ENCODE measurements at regions not wholly inside any gene's neighbourhood (a gene's known extent, or its start where the extent isn't known, plus 50 kb on each side); places are given as distances from the start of the nearest gene placed in this dataset.
A peak's percentile ranks its signal among the peaks of the same experiment; 100 is the strongest.

DNA sequence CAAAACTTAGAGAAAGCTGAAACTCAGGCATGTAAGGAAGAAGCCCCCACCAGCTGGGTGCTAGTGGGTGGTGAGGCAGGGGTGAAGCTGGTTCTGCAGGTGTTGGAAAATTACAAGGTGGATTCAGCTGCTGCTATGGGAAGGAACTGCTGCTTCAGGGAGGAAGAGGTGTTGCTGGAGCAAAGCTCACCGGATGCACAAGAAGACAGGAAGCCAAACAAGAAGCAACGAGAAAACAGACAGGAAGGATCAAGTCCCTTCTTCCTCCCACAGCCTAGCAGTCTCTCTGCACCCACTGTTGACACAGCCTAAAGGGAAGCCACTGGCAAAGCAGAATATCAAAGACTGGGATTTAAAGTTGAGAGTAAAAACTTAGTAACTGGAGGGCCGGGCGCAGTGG is 100.2 kb upstream of the JADE1 start:
- peaks cover 5 to 10% (median 7%) of the 10 kb centered on the region in 3 donors for H3K4me1 Mint-ChIP-seq
- Histone ChIP-seq H3K9me3 (ENCODE audit: low read length) (no peaks in the 10 kb centered on the region), H3K4me1 (ENCODE audit: insufficient read depth, low read length) (peaks cover 12% of the 10 kb centered on the region), H3K36me3 (ENCODE audit: insufficient read depth, low read length) (no peaks in the 10 kb centered on the region), H3K27ac (ENCODE audit: low read depth, low read length) (no peak overlapping the region), H3K27me3 (ENCODE audit: insufficient read depth, low read length, poor library complexity, severe bottlenecking) (no peaks in the 10 kb centered on the region), H3K4me3 (ENCODE audit: low read length) (no peak overlapping the region)
- POLR2A ChIA-PET: interaction anchor here (0.6 kb wide), 1 partner anchor 9 kb away, joined by 6 read pairs; no protein-coding TSS in a partner anchor
- H3K9me3 Mint-ChIP-seq: peaks cover 0 to 2% (median 0%) of the 10 kb centered on the region in 5 donors
- H3K4me3 Mint-ChIP-seq: peak overlapping the region in 2 of 7 donors; percentile 21 to 27
- CTCF ChIA-PET: no interaction called here
- H3K36me3 Mint-ChIP-seq: no peaks in the 10 kb centered on the region
- H3K27me3 Mint-ChIP-seq: peaks cover 1% of the 10 kb centered on the region in 2 donors
- DNase-seq: peak in 1 of 5 donors; percentile 2
- H3K27ac Mint-ChIP-seq: peak overlapping the region in 5 of 8 donors; percentile 35 to 91 (median 55)

DNA sequence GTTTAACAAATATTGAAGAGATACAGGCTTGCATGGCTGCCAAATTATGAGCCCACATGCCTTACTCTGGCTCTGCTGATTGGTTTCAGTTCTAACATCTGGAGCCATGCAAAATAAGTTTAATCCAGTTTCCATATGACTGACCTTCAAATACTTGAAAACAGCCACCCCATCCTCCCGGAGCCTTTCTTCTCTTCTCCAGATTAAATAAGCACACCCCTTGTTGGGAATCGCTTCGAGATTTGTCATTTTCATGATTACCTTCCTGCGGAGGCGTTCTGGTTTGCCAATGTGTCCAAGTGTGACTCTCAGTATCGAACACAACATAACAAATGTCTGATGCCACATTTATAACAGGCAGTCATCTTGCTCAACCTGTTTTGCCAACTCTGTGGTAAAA is 101.6 kb upstream of the JADE1 start:
- Histone ChIP-seq H3K27ac (ENCODE audit: low read depth, low read length) (no peak overlapping the region), H3K4me3 (ENCODE audit: low read length) (no peak overlapping the region), H3K9me3 (ENCODE audit: low read length) (no peaks in the 10 kb centered on the region), H3K27me3 (ENCODE audit: insufficient read depth, low read length, poor library complexity, severe bottlenecking) (no peaks in the 10 kb centered on the region), H3K36me3 (ENCODE audit: insufficient read depth, low read length) (no peaks in the 10 kb centered on the region), H3K4me1 (ENCODE audit: insufficient read depth, low read length) (peaks cover 12% of the 10 kb centered on the region)
- Mint-ChIP-seq H3K27me3 (peaks cover 1 to 6% of the 10 kb centered on the region in 2 donors), H3K4me1 (peaks cover 5 to 10% (median 7%) of the 10 kb centered on the region in 3 donors), H3K4me3 (no peak overlapping the region), H3K27ac (no peak overlapping the region), H3K9me3 (peaks cover 0 to 2% (median 0%) of the 10 kb centered on the region in 5 donors), H3K36me3 (no peaks in the 10 kb centered on the region)
- DNase-seq: no peak
- ChIA-PET POLR2A (no interaction called here), CTCF (no interaction called here)

DNA sequence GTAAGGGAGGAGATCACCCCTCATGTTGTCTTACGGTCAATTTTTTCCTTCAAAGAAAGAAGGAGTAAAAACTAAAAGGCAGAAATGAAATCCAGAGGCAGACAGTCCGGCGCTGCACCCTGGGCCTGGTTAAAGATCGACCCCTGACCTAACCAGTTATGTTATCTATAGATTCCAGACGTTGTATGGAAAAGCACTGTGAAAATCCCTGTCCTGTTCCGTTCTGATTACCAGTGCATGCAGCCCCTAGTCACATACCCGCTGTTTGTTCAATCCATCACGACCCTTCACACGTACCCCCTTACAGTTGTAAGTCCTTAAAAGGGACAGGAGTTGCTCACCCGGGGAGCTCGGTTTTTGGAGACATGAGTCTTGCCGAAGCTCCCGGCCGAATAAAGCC is 105.6 kb upstream of the JADE1 start:
- Mint-ChIP-seq H3K9me3 (peaks cover 0 to 2% (median 0%) of the 10 kb centered on the region in 5 donors), H3K4me3 (no peak overlapping the region), H3K4me1 (peaks cover under 1 to 5% (median under 1%) of the 10 kb centered on the region in 3 donors), H3K27ac (no peak overlapping the region), H3K27me3 (peaks cover 1 to 10% of the 10 kb centered on the region in 2 donors), H3K36me3 (no peaks in the 10 kb centered on the region)
- ChIA-PET POLR2A (no interaction called here), CTCF (no interaction called here)
- H3K27ac ChIP-seq (ENCODE audit: low read depth, low read length): no peak overlapping the region
- no peak for DNase-seq
- no peak overlapping the region for H3K4me3 ChIP-seq (ENCODE audit: low read length)
- H3K4me1 ChIP-seq (ENCODE audit: insufficient read depth, low read length): no peaks in the 10 kb centered on the region
- H3K36me3 ChIP-seq (ENCODE audit: insufficient read depth, low read length): no peaks in the 10 kb centered on the region
- no peaks in the 10 kb centered on the region for H3K27me3 ChIP-seq (ENCODE audit: insufficient read depth, low read length, poor library complexity, severe bottlenecking)
- no peaks in the 10 kb centered on the region for H3K9me3 ChIP-seq (ENCODE audit: low read length)

DNA sequence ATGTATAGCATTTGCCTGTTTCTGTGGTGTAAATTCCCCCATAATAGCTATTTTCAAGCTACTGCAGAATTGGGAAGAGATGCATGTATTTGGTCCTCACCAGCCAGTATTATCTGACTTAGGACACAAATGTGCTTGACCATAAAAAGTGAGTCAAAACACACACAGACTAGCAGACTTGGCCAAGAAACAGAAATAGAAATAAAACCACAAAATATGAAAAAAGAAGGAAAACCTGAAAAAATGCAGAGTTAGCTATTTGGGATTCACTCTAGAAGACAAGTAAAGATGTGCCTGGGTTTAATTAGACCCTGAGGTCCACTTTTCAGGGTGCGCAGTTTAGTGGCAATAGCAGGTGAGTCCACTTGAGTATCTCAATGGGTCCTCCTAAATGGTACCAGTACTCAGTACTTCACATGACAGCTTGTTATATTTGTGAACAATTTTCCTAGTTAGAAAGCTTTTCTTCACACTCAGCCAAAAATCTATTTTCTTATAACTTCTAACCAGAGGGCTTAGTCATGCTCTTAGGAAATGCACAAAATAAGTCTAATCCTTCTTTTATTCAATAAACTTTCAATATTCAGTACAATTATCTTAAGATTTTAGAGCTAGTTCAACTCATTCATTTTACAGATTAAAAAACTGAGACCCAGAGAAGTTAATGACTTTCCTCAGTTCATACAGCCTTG is 108.7 kb upstream of the JADE1 start:
- H3K4me1 Mint-ChIP-seq: no peaks in the 10 kb centered on the region
- ChIA-PET CTCF (interaction anchor here (1.3 kb wide), 1 partner anchor 10 kb away, joined by 4 read pairs; no protein-coding TSS in a partner anchor), POLR2A (interaction anchor here (0.6 kb wide), 1 partner anchor 9 kb away, joined by 6 read pairs; no protein-coding TSS in a partner anchor)

DNA sequence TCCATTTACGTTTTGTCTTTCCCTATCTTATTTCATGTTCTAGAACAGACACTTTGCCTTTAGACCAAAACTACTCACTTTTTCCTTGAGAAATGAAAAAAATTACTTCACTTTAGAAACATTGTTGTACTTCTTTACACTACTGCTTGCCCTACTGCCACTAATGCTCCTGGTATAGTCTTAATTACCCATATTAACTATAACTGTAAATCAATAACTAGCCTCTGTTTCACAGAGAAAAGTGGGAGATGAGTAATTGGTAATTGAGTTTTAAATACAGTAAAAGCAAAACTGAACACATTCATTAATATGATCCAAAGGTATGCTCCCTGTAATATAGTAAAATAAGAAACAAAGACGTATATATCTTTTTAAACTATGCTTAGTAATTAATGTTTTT is 111.1 kb upstream of the JADE1 start:
- H3K4me1 ChIP-seq (ENCODE audit: insufficient read depth, low read length): no peaks in the 10 kb centered on the region
- no peak overlapping the region for H3K27ac Mint-ChIP-seq
- H3K4me1 Mint-ChIP-seq: no peaks in the 10 kb centered on the region
- H3K4me3 ChIP-seq (ENCODE audit: low read length): no peak overlapping the region
- no peaks in the 10 kb centered on the region for H3K36me3 ChIP-seq (ENCODE audit: insufficient read depth, low read length)
- CTCF ChIA-PET: no interaction called here
- peaks cover 0 to 3% (median 0%) of the 10 kb centered on the region in 5 donors for H3K9me3 Mint-ChIP-seq
- POLR2A ChIA-PET: no interaction called here
- no peaks in the 10 kb centered on the region for H3K9me3 ChIP-seq (ENCODE audit: low read length)
- H3K4me3 Mint-ChIP-seq: no peak overlapping the region
- no peak overlapping the region for H3K27ac ChIP-seq (ENCODE audit: low read depth, low read length)
- no peak for DNase-seq
- no peaks in the 10 kb centered on the region for H3K36me3 Mint-ChIP-seq
- H3K27me3 ChIP-seq (ENCODE audit: insufficient read depth, low read length, poor library complexity, severe bottlenecking): no peaks in the 10 kb centered on the region
- peaks cover 0 to 6% of the 10 kb centered on the region in 2 donors for H3K27me3 Mint-ChIP-seq

More for the DNA sequence above, 108.7 kb upstream of the JADE1 start:
- no peaks in the 10 kb centered on the region for H3K4me1 ChIP-seq (ENCODE audit: insufficient read depth, low read length)
- no peaks in the 10 kb centered on the region for H3K9me3 ChIP-seq (ENCODE audit: low read length)
- H3K4me3 ChIP-seq (ENCODE audit: low read length): no peak overlapping the region
- Mint-ChIP-seq H3K27me3 (peaks cover 0 to 12% of the 10 kb centered on the region in 2 donors), H3K9me3 (peaks cover 0 to 2% (median 0%) of the 10 kb centered on the region in 5 donors), H3K27ac (no peak overlapping the region), H3K36me3 (no peaks in the 10 kb centered on the region), H3K4me3 (no peak overlapping the region)
- no peak for DNase-seq
- no peak overlapping the region for H3K27ac ChIP-seq (ENCODE audit: low read depth, low read length)
- H3K27me3 ChIP-seq (ENCODE audit: insufficient read depth, low read length, poor library complexity, severe bottlenecking): no peaks in the 10 kb centered on the region
- H3K36me3 ChIP-seq (ENCODE audit: insufficient read depth, low read length): no peaks in the 10 kb centered on the region

DNA sequence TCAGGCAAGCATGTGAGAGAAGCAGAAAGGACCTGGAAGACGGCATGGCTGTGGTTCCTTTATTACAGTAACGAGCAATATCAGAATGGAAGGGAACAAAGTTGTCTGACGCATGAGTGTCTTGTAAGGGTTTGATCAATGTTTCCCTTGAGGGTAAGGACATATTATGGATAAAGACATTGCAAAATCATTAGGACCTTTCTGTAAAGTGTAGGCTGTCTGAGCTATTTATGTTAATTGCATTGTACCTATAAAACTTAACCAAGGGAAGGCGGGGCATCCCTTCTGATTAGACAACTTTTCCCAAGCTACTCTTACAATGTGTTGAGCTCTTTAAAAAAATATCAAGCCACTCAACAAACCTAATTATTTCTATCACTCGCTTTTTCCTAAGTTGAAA is 112.2 kb upstream of the JADE1 start:
- CTCF ChIA-PET: interaction anchor here (1.1 kb wide), 1 partner anchor 20 kb away, joined by 3 read pairs; no protein-coding TSS in a partner anchor
- H3K27ac ChIP-seq (ENCODE audit: low read depth, low read length): no peak overlapping the region
- no peak overlapping the region for H3K4me3 Mint-ChIP-seq
- no peaks in the 10 kb centered on the region for H3K36me3 ChIP-seq (ENCODE audit: insufficient read depth, low read length)
- DNase-seq: no peak
- POLR2A ChIA-PET: no interaction called here
- H3K4me1 ChIP-seq (ENCODE audit: insufficient read depth, low read length): no peaks in the 10 kb centered on the region
- no peak overlapping the region for H3K4me3 ChIP-seq (ENCODE audit: low read length)
- H3K27me3 Mint-ChIP-seq: peaks cover 5 to 6% of the 10 kb centered on the region in 2 donors
- H3K27me3 ChIP-seq (ENCODE audit: insufficient read depth, low read length, poor library complexity, severe bottlenecking): no peaks in the 10 kb centered on the region
- no peaks in the 10 kb centered on the region for H3K36me3 Mint-ChIP-seq
- H3K9me3 ChIP-seq (ENCODE audit: low read length): no peaks in the 10 kb centered on the region
- peaks cover 0 to 3% (median 0%) of the 10 kb centered on the region in 5 donors for H3K9me3 Mint-ChIP-seq
- no peak overlapping the region for H3K27ac Mint-ChIP-seq
- H3K4me1 Mint-ChIP-seq: no peaks in the 10 kb centered on the region

DNA sequence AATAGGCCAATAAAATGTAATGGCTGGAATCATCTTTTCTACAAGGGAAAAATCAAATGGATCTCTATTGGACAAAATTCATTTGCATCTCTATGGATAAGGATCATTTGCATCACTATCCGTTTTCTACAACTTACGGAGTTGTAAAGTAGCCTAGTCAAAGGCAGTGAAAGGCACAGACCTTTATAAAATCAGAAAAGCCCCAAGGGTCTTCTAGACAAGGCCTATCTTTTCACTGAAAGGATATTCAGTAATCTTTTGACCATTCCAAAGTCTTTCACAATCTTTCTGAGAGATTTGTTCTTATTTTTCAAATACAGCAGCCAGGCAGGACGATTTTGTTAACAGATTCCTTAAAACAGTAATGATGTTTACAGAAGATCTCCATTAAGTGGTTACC is 119.5 kb upstream of the JADE1 start:
- H3K27me3 ChIP-seq (ENCODE audit: insufficient read depth, low read length, poor library complexity, severe bottlenecking): no peaks in the 10 kb centered on the region
- no peaks in the 10 kb centered on the region for H3K9me3 ChIP-seq (ENCODE audit: low read length)
- POLR2A ChIA-PET: no interaction called here
- no peaks in the 10 kb centered on the region for H3K4me1 ChIP-seq (ENCODE audit: insufficient read depth, low read length)
- CTCF ChIA-PET: no interaction called here
- DNase-seq: no peak
- no peak overlapping the region for H3K4me3 Mint-ChIP-seq
- H3K4me3 ChIP-seq (ENCODE audit: low read length): no peak overlapping the region
- no peaks in the 10 kb centered on the region for H3K36me3 ChIP-seq (ENCODE audit: insufficient read depth, low read length)
- H3K36me3 Mint-ChIP-seq: no peaks in the 10 kb centered on the region
- H3K27ac ChIP-seq (ENCODE audit: low read depth, low read length): no peak overlapping the region
- no peak overlapping the region for H3K27ac Mint-ChIP-seq
- H3K4me1 Mint-ChIP-seq: no peaks in the 10 kb centered on the region
- H3K27me3 Mint-ChIP-seq: peaks cover 13 to 24% of the 10 kb centered on the region in 2 donors
- H3K9me3 Mint-ChIP-seq: peaks cover 0 to 3% (median 0%) of the 10 kb centered on the region in 5 donors

DNA sequence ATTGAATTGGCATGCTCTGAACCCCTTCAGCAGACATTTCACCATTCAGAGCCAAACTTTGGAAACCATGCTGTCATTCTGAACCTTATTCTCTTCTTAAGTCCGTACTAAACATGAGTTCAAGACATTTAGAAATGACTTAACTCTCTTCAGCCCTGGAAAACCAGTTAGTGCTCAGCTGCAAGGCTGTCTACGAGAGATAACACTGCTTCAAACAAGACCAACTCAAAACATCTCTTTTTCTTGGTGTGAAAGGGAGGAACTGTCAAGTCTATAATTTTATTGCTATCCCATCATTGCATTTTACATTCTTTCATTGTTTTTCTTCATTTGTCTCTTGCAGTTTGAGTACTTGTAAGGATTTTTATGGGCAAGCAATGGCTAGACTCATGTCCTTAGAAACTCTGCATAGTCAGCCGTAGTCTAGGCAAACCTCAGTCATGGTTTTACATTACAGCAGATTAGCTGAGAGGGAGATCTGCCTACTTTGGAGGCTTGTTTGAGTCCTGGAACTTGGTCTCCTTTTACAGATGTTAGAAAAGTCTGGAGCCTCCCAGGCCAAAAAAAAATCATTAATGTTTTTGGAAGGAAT is 120.6 kb upstream of the JADE1 start:
- Histone ChIP-seq H3K9me3 (ENCODE audit: low read length) (no peaks in the 10 kb centered on the region), H3K27ac (ENCODE audit: low read depth, low read length) (no peak overlapping the region), H3K27me3 (ENCODE audit: insufficient read depth, low read length, poor library complexity, severe bottlenecking) (no peaks in the 10 kb centered on the region), H3K4me3 (ENCODE audit: low read length) (no peak overlapping the region), H3K36me3 (ENCODE audit: insufficient read depth, low read length) (no peaks in the 10 kb centered on the region), H3K4me1 (ENCODE audit: insufficient read depth, low read length) (no peaks in the 10 kb centered on the region)
- CTCF ChIA-PET: no interaction called here
- H3K4me3 Mint-ChIP-seq: no peak overlapping the region
- H3K36me3 Mint-ChIP-seq: no peaks in the 10 kb centered on the region
- peaks cover 13 to 30% of the 10 kb centered on the region in 2 donors for H3K27me3 Mint-ChIP-seq
- no peaks in the 10 kb centered on the region for H3K9me3 Mint-ChIP-seq
- no peak overlapping the region for H3K27ac Mint-ChIP-seq
- no peak for DNase-seq
- H3K4me1 Mint-ChIP-seq: no peaks in the 10 kb centered on the region
- POLR2A ChIA-PET: no interaction called here
